HG03196 (cell line): ENCODE measurements at regions not wholly inside any gene's neighbourhood (a gene's known extent, or its start where the extent isn't known, plus 50 kb on each side); places are given as distances from the start of the nearest gene placed in this dataset.
A peak's percentile ranks its signal among the peaks of the same experiment; 100 is the strongest.

Source experiments
- ATAC-seq: cut with Tn5 transposase; IDR thresholded peaks from one replicate; pipeline ENCODE4 v1.9.1; 2021; ENCODE audit not compliant: unreplicated experiment

DNA sequence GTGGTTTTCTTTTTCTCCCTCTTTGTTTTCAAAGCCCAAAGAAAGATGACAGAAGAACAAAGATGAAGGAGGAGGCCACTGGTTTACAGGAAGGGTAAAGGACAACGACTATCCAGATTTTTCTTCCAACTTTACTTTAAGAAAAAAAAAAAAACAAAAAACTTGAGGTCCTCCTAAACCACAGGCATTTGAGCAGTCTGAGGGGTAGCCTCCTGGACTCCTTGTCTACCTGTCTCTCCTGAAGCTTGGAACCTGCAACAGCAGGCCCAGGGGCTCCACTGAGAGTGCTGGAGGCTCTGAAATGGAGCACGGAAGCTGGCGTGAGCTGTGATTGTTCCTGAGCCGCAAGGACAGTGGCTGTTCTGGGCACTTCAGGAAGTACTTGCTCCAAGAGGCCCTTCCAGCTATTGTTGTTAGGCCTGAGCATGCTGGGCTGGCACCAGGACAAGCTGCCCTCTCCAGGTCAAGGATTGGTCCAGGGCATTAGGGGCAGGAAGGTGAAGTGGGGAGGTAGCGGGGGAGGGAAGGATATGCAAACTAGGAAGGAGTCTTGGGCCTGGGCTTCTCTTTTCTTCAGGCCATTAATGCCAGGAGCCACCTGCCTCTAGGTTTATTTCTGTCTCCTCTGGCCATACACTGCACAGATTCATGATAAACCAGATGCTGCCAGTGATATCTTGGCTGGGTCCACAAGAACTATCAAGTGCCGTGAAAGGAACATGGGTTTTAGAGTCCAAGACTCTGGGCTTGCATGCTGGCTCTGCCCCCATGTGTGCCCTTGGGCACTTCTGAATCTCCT lies 147.3 kb downstream of the CCDC34 start:
- ATAC-seq = no peak

DNA sequence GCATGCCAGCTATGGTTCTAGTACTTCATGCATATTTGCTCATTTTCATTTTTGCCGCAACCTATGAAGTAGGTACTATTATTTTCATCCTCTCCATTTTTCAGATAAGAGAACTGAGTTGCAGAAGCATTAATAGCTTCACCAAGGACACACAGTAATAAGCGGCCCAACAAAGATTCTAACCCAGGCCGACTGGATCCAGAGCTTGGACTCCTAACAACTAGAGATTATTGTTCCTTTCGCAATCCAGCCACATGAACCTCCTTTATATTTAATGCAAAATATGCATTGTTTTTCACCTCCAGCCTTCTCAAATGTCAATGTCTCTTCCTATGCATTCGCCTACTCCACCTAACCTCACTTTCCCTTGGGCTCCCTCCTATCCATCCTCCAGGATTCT lies 148.3 kb downstream of the CCDC34 start:
- ATAC-seq = no peak

DNA sequence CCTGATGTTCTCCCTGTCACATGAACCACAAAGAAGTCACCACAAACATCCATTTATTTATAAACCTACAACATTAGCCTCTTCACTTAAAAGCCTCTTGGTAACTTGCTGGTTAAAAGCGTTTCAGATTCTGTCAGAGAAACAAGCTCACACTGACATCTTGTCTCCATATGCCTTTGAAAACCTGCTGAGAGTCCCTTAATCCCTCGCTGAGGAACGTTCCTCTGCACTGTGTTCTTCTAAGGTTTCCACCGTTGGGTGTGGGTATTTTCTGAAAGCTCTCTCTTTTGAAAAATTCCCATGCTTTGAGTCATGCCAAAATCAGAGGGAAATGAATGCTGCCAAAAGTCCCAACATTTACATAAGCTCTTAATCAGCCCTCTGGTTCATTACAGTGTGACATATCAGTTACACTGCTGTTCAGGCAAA lies 149.8 kb downstream of the CCDC34 start:
- ATAC-seq = no peak

DNA sequence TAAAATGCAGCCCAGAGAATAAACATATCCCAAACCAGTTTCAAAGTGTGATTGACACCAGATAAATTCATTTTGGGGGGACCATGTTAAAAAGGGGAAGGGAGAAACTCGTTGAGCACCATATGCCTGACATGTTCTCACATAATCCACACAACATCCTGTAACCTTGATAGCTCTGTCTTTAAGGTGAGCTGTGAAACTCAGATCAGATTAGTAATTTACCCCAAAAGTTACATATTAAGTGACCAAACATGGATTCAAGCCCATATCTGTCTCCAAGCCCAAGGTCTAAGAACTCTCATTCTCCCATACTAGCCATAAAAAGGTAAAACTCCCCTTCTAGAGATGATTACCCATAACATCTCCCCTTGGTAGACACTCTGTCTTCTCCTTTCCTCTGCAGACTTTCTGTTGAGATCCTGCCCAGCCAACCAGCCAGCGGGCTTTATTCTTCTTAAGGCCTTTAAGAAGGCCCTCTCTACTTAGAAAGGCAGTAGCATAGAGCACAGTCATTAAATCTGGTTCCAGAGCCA lies 150.7 kb downstream of the CCDC34 start:
- ATAC-seq = peak; percentile 56

DNA sequence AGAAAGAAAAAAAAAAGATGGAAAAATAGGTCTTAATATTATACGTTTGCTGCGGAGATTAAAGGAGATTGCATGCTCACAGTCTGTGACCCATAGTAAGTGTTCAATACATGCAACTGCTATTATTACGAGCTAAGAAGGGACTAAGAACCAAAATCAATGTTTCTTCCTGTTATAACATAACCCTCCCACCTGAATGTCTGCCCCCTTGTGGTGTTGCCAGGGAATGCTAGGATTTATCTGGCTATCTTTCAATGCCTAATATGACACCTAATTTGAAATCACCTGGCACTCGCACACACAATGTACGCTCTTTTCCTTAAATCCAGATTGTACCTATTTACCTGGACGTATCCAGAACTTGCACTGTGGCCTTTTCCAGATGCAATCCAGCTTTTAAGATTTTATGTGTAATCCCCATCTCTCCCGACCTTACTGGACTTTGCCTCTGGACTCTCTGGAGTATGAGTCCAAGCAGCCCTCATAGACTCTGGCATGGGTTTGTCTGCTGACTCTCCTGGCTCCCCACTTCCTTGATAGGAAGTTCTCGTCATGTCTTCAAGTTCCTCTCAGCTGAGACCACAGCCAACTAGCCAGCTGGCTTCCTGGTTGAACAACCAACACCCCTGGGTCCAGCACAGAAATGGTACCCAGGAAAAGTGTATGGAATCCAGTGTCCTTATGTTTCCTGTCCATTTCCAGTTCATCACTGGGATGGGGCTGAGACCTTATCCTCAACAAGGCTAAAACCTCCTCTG lies 151.5 kb downstream of the CCDC34 start:
- no peak for ATAC-seq

DNA sequence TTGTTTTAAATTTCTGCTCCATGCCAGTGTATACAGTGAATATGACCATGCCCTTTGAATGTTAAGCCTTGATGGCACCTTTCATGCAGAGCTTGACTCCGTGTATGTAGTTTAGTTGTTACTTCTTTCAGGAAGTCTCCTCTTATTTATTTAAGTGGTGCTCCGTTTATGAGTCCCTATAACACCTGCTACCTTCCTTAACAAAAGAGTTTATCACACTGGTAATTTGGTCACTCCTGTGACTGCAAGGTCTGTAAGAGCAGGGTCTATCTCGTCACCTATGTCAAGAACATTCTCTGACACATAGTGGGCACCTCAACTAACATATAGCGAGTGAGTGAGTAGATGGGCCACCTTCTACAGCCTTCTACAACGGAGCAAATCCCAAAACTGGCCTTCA lies 152.5 kb downstream of the CCDC34 start:
- ATAC-seq = no peak

DNA sequence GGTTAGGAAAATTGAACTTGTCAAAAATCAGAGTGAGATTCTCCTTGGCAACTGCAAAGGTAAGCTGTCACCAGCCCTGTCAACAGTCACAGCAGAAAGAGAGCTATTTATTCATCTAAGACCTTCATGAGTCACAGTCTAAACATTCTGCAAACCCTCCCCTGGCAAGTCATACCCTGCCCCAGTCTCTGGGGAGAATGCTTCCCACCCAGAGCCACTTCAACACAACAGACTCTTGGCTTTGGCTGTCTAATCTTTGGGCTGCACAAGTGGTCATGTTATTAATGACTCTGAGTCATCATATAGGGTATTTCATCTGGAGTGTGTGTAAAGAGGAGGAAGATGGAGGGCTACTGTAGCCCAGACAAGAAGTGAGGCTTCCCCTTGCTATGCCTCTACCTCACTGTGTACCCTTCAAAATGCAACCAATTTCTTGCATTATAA lies 153.4 kb downstream of the CCDC34 start:
- ATAC-seq = peak; percentile 62

DNA sequence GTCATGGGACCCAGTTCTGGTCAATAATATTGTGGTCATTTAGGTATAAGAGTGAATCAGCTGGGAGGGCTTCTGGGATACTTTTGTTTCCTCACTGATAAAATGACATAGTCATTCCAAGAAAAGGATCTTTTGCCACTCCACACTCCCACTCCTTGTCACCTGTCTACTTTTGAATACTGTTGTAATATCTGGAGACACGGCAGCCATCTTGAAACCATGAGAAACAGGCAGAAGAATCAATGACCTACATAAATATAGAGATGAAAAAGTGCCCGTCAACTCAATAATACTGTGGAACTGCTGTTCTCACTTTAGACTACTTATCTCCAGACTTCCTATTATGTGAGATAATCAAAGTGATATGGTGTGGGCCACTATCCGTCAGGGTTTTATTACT lies 154.2 kb downstream of the CCDC34 start:
- no peak for ATAC-seq

DNA sequence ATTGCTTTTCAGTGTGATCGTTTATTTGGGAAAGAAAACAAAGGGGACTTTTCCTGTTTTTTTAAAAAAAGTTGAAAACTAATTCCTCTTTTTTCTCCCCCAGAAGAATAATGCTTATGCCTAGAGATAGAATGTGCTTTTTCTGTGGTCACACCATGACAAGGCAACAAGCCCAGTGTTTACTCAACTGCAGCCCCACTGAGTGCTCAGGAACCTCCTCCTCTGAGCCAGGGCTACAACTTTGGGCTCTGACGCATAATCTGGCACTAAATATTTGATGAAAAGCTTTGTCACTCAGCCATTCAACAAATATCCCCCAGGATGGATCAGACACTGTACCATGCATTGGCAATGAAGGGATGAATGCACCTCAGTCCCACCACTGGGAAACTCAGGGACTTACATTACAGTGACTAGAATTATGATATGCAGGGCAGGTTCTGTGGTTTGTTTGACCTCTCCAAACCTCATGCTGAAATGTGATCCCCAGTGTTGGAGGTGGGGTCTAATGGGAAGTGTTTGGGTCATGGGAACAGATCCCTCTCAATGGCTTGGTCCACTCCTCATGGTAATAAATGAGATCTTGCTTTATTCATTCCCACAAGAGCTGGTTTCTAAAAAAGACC lies 155.9 kb downstream of the CCDC34 start:
- ATAC-seq = no peak

DNA sequence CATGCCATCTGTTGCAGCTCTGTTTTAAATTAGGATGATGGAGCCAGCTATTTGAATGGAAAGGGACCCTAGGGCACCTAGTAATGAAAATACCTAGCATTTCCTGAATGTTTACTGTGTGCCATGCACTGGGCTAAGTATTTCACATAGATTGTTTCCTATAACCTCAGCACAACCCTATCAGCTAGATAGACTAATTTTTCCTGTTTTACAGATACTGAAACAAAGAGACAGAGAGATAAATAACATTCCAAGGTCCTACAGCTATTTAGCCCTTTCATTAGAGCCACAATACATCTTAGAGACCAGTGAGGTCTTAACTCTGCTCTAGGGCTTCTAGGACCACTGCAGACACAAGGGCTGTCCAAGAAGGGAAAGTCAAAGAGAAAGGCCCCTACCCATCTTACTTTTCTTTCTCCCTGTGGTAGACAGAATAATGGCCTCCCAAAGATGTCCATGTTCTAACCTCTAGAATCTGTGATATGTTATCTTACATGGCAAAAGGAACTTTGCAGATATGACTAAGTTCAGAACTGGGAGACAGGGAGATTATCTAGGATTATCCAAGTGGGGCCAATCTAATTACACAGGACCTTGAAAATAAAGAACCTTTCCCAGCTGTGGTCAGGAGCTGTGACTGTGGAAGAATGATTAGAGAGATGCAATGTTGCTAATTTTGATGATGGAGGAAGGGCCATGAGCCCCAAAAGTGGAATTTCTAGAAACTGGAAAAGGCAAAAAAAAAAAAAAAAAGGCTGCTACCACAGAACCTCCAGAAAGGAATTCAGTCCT lies 157.0 kb downstream of the CCDC34 start:
- no peak for ATAC-seq

DNA sequence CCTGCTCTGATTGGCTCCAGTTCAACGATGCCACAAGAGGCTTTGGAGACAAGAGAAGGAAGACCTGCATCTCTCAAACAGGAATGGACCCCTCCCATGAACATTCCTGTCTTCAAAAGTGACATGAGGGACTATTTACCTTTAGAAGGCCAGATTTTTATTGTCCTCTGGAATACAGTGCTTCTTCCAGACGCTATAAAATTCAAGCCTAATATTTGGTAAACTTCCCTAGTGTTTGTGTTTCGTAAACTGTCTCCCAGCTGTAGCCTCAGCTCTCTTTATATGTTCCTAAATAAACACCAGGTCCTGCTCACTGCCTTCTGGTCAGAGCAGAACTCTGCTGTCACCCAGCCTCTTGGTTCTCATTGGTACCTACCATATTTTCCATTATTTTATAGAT lies 157.8 kb downstream of the CCDC34 start:
- ATAC-seq = no peak

DNA sequence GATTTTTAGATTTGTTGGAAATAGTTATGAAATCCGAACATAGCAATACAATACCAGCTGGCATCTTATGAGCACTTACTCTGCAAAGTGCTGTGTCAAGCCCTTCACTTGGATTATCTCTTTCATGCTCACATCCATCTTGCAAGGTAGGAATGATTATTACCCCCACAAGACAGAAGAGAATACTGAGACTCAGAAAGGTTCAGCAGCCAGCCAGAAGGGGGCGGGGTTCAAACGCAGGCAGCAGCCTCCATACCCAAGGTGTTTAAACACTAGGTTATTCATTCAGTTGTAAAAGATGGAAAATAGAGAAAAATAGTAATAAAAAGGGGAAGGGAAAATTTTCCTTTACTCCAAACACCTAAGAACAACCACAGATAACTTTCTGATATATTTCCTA lies 158.5 kb downstream of the CCDC34 start:
- ATAC-seq = no peak

DNA sequence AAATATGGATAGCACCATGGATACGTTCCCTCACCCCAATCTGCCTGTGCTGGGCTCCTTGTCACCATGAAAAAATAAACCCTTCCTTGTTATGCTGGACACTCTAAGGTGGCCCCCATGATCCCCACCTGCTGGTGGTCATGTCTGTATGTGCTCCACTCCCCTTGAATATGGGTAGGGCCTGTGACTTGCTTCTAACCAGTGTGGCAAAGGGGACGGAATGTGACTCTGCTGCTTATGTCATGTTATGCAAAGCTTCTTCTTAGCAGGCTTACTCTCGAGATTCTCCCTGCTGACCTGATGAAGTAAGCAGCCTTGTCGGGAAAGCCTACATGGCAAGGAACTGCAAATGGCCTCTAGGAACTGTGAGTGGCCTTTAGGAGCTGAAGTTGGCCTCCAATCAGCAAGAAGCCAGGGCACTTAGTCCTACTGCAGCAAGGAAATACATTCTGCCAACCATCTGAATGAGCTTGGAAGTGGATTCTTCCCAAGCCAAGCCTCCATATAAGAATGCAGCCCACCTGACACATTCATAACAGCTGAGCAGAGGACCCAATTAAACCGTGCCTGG lies 159.9 kb downstream of the CCDC34 start:
- no peak for ATAC-seq

DNA sequence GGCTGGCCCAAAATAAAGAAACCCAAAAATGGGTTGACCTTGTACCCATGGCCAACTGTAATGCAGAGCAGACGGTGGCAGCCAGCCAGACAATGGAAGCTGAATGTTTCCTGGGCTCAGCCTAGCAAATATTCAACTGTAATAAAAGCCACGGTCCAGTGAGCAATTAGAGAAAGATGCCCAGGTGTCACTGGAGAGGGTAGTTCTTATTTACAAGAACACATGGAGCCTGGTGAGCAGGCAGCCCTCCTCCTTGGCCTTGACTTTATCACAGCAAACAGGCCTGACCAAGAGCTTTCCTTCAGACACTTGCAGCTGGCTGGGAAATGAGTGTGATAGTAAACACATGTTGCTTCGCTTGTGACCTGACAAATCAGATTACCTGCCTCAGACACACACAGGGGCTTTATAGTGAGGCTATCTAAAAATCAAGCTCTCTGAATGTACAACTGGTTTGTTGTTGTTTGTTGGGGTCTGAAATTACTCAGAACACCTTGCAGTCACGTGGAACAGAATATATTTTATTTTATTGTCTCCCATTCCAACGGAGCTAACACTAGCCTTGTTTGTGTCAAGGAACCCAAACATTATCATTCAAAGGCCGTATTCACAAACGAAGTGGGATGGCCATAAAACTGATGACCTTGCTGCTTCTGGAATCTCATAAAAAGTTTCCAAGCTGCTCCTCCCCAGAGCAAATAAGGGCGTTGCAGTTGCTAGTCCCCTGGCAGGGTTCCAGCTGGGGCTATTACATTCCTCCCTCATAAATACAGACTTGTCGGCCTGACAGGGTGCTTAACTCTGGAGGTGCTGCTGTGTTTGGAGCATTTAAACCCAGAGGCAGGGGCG lies 161.1 kb downstream of the BBOX1 start:
- no peak for ATAC-seq

DNA sequence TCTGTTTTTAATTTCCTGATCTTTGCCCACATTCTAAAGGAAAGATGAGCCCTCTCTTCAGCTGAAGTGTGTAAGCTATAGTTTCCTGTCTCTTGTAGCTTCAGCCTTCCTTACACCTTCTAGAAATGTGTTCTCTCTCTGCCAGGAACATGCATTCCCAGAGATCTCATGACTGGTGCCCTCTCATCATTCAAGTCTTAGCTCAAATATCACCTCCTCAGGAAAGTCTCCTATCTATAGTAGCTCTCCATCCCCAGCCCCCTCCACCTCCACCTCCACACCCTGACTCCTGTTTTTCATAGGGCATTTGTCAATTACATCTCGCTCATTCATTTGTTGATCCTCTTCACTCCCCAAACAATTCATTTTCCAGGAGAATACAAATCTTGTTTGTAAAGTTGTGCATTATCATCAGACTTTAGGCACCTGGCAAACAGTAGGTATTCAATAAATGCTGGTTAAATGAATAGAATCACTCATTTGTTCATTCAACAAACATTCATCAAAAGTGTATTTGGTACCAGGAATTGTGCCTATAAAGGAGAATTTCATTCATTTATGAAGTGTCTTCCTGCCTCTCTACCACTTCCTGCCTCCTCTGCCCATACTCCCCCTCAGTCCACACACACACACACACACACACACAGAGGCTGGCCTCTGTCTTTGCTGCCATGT lies 160.3 kb downstream of the BBOX1 start:
- no peak for ATAC-seq

DNA sequence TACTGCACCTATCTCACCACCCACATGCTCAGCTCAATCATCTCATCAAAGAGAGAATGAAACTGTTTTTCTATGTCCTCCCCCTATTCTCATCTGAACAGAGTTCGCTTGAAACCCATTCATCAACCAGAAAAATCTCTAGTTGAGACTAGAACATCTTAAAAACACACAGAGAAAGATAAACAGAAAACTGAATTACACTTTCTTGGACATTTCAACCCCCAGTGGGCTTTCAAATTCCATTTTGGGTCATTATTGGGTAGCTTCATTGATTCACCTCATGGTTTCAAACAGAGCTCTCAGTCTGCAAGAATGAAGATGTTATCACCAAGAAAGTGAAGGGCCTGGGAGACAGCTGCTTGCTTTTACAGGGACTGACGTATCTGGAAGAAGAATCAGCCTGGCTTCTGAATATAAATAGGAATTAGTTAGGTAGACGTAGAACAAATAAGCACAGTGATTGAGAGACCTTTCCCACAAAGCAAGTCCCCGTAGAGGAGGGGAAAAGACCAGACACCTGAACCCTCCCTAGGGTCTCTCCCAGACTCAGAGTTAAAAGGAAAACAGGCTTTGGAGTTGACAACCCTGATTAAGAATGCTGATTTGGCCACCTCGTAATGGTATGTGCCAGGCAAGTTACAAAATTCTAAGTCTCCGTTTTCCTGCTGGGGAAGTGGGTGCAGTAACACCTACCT lies 155.7 kb downstream of the BBOX1 start:
- ATAC-seq = no peak

DNA sequence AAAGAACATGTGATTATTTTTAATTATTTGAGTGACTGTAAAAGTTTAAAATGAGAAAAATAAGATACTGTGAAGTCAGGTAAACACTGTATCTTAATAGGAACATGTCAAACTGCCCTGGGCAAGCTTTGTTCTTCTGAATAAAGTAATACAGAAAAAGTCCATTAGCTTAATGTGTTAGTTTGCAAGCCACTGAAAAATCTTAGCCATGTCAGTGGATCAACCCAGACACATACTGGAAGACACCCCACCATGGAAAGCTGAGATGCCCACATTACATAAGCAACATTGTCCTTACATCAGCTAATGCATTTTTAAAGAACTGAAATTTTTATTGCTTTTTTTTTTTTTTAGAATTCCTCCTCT lies 155.2 kb downstream of the BBOX1 start:
- no peak for ATAC-seq

DNA sequence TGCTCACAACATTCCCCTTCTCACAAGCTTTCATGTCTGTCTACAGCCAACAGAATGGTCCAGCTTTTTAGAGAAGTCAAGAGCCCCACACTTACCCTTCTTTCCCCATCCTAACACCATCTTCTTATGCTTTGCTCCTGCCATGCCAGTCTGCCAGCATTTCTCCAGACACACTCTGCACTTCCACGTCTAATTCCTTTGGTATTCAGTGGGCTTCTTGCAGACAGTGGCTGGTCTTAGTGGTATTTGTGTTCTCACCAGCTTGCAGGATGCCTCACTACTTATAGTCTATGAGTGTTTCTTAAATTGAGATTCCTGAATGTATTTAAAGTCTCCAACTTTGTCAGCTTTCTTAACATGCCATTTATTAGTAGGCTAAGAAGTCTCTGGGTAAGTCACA lies 154.4 kb downstream of the BBOX1 start:
- ATAC-seq = no peak
